ENCODE measurements at regions not wholly inside any gene's neighbourhood (a gene's known extent, or its start where the extent isn't known, plus 50 kb on each side); places are given as distances from the start of the nearest gene placed in this dataset.

DNA sequence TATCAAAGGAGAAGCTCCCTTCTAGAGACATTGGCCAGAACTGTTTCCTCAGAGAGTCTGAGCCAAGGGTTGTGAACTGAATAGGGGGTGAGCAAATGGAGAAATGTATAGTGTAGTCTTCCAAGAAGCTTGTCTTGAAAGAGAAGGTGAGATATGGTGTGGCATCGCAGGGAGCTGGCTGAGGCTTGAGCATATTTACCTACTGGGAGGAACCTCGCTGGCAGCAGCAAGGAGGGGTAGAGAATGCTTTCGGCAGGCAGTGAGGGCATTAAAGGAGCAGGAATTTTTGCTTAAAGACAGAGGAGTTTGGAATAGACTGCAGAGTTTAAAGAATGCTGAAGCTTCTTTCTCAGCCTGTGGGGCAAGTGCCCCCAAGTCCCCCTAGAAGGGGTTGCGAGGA lies 59.3 kb upstream of the PRMT8 start:
- DNase-seq (ENCODE audit: low read depth) = no peak
- TF ChIP-seq CTCF (conservative IDR thresholded peaks at IDR 0.05; ENCODE audit: low read depth, low read length) = no peak

GRCh38 chr12:3432176-3432742 lies 58.7 kb upstream of the PRMT8 start:
- H3K4me3 ChIP-seq (ENCODE audit: low read depth, low read length) = no peak overlapping the region
- TF ChIP-seq CTCF (conservative IDR thresholded peaks at IDR 0.05; ENCODE audit: low read depth, low read length) = no peak
- DNase-seq (ENCODE audit: low read depth) = peak; percentile 4

More for the DNA sequence above, 59.3 kb upstream of the PRMT8 start:
- no peak overlapping the region for H3K4me3 ChIP-seq (ENCODE audit: low read depth, low read length)

GRCh38 chr12:3432868-3433267 lies 58.1 kb upstream of the PRMT8 start:
- no peak for TF ChIP-seq CTCF (conservative IDR thresholded peaks at IDR 0.05; ENCODE audit: low read depth, low read length)
- H3K4me3 ChIP-seq (ENCODE audit: low read depth, low read length) = no peak overlapping the region
- no peak for DNase-seq (ENCODE audit: low read depth)

DNA sequence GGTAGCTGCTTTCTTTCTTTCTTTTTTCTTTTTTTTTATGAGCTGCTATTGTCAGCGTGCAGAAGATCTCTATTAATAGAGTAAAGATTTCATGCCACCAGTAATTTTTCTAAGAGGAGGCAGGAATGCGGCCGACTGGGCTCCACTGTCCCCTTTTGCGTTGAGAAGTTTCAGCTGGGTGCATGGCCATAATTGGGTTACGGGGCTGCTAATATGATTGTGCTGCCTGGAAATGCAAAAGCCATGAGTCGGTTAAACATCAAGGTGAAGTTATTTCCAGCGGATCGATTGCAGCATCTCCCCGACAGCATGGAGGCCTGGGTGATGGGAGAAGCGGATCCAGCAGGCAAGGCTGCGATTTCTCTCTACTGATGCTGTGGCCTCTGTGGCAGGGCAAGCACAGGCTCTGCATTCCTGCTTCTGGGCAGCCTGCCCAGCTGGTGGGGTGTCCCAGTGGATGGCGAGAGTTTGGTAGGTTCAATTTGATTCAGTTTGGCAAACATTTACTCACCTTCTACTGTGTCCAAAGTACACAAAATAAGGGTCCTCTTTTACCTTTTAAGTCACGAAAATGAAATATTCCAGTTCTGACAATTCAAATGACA lies 54.4 kb upstream of the PRMT8 start:
- no peak overlapping the region for H3K4me3 ChIP-seq (ENCODE audit: low read depth, low read length)
- peak; percentile 11 for DNase-seq (ENCODE audit: low read depth)
- no peak for TF ChIP-seq CTCF (conservative IDR thresholded peaks at IDR 0.05; ENCODE audit: low read depth, low read length)

DNA sequence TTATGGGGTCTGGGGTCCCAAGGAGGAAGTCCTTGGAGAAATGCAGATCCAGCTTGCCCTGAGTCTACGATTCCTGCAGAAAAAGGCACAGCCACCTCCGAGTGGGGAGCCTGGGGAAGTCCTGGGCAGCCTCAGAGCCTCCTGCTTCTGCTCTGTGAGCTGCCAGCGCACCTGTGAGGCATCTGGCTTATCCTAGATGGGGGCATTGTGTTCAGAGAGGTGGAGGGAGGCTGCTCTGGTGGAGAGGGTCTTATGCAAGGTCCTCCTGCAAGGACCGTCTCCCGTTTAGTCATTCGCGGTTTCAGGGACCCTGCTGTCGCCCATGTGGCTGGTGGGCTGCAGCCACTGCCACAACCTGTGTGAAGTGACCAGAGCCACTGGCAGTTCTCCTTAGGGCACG lies 53.0 kb upstream of the PRMT8 start:
- H3K4me3 ChIP-seq (ENCODE audit: low read depth, low read length) = no peak overlapping the region
- no peak for DNase-seq (ENCODE audit: low read depth)
- no peak for TF ChIP-seq CTCF (conservative IDR thresholded peaks at IDR 0.05; ENCODE audit: low read depth, low read length)

DNA sequence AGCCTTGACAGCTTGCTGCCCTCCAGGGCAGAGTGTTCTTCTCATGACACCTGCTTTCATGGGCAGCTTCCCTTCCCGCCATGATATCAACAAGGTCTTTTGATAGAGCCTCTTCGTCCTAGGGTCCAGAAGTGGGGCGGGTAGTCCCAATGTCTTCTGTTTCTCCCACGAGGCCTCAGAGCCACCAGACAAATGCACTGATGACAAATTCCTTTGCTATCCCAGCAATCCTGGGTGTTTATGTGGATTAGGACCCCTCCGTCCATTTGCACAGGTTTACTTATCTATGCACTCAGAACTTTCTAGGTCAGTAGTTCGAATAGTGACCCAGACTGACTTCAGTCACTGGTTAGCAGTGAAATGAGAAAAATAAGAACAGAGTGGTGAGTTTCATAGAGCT lies 52.6 kb upstream of the PRMT8 start:
- no peak overlapping the region for H3K4me3 ChIP-seq (ENCODE audit: low read depth, low read length)
- no peak for DNase-seq (ENCODE audit: low read depth)
- no peak for TF ChIP-seq CTCF (conservative IDR thresholded peaks at IDR 0.05; ENCODE audit: low read depth, low read length)
